HG02759 (cell line): ENCODE measurements at regions not wholly inside any gene's neighbourhood (a gene's known extent, or its start where the extent isn't known, plus 50 kb on each side); places are given as distances from the start of the nearest gene placed in this dataset.

Experiments used
- ATAC-seq: cut with Tn5 transposase; IDR thresholded peaks from one replicate; pipeline ENCODE4 v1.9.1; 2021; ENCODE audit warnings: mild to moderate bottlenecking, moderate library complexity; ENCODE audit not compliant: unreplicated experiment

DNA sequence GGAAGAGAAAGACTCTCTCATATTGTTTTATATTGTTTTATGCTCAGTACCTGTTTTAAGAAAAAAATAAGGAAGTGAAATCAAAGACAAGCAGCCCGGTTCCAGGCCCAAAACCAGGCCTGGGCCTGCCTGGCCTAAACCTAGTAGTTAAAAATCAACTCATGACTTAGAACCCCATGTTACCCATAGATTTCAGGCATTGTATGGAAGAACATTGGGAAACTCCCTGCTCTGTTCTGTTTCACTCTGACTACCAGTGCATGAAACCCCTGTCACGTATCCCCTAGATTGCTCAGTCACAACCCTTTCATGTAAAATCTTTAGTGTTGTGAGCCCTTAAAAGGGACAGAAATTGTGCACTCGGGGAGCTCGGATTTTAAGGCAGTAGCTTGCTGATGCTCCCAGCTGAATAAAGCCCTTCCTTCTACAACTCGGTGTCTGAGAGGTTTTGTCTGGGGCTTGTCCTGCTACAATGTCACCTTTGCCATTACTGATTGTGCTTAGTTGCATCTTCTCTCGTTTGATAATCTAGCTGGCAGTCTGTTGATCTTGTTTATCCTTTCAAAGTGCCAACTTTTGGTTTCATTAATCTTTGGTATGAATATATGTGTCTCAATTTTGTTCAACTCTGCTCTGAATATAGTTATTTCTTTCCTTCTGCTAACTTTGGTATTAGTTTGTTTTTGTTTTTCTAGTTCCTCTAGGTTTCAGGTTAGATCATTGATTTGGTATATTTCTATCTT, 842.8 kb upstream of the NDST4 start:
- ATAC-seq, result peak; percentile 73

DNA sequence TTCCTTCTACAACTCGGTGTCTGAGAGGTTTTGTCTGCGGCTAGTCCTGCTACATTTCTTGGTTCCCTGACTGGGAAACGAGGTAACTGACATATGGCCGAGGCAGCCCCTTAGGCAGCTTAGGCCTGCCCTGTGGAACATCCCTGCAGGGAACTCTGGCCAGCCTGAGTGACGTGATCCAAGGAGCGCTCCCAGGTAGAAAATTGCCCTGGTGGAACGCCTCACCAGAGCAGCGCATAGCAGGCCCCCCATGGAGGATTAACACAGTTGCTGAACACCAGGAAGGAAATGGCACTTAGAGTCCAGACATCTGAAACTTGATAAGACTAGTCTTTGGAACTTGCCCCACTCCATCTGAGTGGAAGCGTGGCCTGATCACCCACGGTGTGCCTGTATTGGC, 837.4 kb upstream of the NDST4 start:
- no peak for ATAC-seq

DNA sequence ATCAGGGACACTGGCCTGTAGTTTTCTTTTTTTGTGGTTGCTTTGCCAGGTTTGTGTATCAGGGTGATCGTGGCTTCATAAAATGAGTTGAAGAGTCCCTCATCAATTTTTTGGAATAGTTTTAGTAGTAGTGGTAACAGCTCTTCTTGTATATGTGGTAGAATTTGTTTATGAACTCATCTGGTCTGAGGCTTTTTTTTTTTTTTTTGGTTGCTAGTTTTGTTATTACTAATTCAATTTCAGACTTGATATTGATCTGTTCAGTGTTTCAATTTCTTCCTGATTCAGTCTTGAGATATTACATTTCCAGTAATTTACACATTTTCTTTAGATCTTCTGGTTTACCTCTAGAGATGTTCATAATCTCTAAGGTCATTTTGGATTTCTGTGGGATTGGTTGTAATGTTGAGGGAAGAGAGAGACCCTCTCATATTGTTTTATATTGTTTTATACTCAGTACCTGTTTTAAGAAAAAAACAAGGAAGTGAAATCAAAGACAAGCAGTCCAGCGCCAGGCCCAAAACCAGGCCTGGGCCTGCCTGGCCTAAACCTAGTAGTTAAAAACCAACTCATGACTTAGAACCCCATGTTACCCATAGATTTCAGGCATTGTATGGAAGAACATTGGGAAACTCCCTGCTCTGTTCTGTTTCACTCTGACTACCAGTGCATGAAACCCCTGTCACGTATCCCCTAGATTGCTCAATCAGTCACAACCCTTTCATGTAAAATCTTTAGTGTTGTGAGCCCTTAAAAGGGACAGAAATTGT, 836.7 kb upstream of the NDST4 start:
- ATAC-seq, result peak; percentile 79

DNA sequence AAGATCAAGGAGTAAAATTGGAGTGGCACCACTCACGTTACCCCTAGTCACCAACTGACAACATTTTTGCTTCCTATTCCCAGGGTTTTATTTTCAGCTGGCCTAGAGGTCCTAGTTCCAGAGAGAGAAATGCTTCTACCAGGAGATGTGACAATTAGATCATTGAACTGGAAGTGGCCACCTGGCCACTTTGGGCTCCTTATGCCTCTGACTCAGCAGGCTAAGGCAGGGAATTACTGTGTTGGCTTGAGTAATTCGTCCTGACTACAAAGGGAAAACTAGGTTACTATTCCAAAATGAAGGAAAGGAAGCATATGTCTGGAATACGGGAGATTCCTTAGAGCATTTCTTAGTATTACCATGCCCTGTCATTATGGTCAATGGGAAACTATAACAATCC, 831.6 kb upstream of the NDST4 start:
- ATAC-seq, result no peak

DNA sequence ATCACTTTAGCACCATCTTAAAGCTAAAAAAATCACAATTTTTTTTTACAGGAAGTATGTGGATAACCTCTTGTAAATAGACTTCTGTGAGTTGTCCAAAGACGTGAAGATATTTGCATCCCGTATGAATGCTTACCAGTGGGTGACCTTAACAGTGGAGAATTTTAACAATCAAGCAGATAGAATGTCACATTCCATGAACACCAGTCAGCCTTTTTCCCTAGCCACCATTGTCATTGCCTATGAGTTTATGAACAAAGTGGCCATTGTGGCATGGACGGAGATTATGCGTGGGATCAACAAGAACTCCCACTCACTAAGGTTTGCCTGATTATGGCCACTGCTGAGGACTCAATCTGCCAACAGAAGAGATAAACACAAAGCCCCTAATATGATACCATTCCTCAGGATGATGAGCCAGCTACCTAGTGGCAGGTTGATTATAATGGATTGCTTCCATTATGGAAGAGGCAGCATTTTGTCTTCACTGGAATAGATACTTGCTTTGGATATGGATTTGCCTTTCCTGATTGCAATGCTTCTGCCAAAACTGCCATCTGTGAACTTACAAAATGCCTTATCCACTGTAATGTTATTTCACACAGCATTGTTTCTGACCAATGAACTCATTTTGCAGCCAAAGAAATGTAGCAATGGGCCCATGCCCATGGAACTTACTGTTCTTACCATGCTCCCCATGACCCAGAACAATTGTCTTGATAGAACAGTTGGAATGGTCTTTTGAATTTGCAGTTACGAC, 830.9 kb upstream of the NDST4 start:
- no peak for ATAC-seq

DNA sequence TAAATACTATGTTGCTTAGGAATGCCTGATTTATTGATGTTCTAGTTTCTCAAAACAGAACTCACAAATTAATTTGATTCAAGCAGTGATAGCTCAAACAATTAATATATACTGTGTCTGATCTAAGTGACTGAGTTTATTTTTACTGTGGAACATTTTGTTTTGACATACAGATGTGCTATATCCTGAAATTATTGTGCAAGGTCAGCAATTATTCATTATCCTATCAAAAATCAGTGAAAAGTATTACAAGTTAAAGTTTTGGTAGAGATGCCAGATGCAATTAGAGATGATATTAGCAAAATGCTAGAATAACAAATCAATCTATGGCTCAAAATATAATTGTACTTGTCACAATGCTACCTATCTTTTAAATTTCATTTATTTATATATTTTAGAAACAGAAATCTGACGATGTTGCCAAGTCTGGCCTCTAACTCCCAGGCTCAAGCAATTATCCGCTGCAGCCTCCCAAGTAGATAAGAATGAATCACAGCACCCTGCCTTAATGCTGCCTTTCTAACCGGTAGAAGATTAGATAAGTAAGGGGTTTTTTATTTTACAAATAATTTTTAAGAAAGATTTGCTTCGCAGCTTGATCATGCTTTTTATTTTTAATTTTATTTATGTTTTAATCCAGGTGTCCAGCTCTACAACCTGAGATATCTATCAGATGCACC, 825.5 kb upstream of the NDST4 start:
- no peak for ATAC-seq

DNA sequence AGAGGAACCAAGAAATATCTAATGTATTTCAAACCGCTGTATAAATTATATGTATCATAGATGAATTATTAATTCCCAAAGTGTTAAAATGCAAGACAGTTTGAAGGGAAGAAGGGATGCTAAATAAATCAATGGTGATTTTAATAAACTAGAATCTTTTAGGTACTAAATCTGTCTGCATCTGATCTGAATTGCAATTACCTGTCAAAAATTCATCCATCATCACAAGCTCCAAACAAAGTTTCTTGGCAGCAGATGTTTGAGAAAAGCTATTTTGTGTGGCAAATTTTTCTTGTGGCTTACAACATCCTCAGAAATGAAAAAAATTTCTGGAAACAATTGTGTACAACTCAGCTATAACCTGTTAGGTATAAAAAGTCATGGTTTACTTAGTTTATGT, 816.0 kb upstream of the NDST4 start:
- no peak for ATAC-seq

DNA sequence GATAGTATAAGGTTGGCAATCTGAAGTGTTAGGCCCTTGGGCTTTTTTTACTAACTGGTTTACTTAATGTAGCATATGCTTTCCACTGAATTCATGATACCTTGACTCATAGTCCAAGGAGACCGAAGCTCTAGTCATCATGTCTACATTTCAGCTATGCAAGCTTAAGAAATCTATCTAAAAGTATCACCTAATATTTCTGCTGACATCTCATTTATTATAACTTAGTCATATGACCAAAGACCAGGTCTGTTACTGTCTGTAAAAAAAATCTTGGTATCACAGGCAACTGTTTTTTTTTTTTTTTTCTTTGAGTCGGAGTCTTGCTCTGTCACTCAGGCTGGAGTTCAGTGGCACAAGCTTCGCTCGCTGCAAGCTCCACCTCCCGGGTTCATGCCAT, 814.0 kb upstream of the NDST4 start:
- ATAC-seq, result no peak

DNA sequence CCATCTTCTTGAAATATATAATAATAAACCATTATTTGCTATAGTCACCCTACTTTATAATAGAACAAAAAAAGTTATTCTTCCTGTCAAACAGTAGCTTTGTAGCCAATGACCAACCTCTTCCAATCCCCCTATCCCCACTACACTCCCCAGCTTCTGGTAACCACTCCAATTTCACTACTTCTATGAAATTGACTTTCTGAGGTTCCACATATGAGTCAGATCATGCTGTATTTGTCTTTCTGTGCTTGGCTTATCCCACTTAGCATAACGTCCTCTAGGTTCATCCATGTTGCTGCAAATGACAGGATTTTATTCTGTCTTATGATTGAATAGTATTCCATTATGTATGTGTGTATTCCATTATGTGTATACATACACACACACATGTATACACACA, 809.7 kb upstream of the NDST4 start:
- ATAC-seq, result no peak

DNA sequence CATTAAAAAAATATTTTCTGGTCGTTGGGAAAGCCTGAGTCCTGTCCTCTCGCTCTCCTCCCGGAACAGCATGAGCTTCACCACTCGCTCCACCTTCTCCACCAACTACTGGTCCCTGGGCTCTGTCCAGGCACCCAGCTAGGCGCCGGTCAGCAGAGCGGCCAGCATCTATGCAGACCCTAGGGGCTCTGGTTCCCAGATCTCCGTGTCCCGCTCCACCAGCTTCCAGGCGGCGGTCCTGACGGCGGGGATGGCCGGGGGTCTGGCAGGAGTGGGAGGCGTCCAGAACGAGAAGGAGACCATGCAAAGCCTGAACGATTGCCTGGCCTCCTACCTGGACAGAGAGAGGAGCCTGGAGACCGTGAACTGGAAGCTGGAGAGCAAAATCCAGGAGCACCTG, 807.2 kb upstream of the NDST4 start:
- no peak for ATAC-seq

DNA sequence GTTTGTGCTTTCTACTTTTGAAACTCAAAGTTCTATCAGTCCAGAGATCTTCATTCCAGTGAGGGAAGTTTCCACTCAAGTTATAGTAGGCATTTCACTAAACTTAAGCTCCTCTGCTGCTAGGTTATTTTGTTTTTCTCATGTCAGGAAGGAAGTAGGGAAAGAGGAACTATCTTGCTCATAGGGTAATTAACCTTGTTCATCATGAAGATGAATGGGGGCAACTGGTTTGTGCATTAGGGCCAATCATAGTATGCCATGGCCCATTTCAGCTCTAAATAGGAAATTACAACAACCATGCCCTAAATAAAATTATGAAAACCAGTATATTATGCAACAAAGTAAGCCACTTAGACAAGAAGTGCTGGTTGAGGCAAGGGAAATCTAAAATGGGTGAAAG, 804.7 kb upstream of the NDST4 start:
- no peak for ATAC-seq

DNA sequence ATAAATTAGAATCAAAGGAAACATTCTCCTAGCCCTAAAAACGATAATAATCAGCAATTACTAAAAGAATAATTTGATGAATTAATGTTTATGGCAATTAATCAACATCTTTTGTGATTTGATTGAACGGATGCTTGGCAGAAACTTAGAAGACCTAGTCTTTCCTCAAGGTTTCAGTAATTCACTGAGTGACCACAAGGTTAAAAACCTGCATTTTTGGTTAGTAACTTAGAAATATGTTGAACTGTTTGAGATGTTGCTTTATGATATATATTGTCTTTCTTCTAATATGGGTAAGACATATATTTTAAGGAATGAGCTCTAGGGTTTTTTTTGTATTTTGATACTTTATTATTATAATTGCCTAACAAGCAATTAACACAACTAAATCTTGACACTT, 793.0 kb upstream of the NDST4 start:
- no peak for ATAC-seq

DNA sequence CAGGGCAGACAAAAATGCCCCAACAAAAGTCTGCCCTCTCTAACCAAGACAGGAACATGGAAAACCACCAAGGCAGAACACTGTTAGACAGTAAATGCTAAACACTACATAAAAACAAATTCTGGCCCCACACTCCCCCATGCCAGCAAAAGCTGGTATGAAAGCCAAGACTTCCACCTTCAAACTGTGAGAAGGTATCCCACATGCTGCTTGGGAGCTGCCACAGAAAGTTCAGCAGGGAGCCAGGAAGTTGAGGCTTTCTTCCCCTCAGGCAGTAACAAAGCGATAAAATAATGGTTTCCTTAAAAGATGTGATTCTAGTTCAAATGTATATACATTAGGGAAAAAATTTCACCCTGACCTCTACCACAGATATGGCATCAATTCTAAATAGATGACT, 770.4 kb upstream of the NDST4 start:
- no peak for ATAC-seq

DNA sequence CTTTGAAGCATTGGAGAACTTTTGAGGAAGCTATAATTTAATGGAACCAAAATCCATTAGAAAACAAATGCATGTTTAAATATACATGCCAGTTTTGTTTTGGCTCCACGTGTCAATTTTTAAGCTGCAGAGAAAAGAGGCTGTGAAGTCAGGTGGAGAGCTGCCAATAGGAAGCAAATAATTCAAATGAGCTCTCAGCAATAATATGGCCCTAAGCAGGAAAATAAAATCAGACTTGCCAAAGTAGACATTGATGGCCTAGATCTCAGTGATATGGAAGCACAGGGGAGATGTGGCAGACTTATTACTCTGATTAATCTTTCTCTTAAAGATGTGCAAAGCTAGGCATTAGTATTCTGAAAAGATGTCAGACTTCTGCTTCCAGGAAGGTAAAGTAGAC, 769.8 kb upstream of the NDST4 start:
- no peak for ATAC-seq

DNA sequence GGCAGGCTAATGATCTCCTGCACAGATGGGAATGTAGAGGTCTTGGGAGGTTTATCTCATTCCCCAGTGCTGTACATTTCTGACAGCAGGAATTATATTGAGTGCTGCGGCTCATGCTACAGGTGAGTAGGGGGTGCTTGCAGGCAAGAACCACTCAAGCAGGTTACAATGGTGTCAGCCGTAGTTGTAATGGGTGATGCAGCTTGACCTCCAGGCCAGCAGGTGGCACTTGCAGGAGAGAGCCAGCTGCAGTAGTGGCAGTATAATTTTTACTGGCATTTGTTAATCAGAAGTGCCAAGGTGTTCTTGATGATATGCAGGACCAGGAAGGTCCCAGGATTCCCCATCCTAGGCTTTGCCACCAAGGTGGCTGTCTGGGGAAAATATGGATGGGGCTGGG, 759.6 kb upstream of the NDST4 start:
- no peak for ATAC-seq

DNA sequence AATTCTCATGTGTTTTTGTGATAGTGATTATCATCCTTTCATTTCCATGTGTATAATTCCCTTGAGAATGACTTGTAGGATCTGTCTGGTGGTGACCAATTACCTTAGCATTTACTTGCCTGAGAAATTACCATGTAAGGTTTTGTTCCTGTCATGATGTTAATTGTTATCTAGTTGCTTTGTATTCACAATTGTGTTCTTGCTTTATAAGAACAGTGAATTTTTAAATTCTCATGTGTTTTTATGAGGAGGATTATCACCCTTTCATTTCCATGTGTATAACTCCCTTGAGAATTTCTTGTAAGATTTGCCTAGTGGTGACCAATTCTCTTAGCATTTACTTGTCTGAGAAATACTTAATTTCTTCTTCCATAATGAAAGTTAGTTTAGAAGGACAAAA, 758.2 kb upstream of the NDST4 start:
- no peak for ATAC-seq

DNA sequence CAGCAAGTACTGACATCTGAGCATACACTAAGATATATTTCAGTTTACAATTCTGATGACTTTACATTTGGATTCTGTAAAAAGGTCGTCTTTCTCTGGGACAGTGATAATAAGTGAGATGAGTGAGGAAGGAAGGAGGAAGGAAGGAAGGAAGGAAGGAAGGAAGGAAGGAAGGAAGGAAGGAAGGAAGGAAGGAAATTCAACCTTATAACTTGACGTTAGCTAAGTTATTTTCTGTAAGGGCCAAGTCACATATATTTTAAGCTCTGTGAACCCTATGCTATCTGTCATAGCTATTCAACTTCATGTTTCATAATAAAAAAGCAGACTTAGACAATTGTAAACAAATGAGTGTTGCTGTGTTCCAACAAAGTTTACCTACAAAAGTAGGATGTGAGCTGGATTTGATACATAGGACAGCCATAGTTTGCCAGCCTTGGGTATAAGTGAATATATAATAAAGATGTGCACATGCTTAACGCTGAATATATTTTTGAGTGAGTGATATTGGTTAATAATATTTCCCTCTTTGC, 753.0 kb upstream of the NDST4 start:
- no peak for ATAC-seq

DNA sequence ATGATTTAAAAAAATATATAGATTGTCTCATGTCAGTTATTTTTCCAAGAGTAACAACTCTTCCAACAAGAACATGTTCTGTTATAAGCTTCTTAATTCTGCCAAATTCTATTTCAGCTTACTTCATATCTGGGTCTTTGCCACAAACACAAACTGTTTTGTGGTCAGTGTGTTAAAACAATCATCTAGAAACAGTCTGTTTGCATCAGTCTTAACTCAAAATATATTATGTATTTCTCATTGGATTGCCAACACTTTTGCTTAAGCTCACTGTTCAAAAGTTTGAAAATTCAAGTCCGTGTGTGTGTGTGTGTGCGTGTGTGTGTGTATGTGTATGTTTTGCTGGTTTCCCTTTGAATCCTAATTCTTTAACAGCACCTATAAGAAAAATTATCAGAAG, 752.3 kb upstream of the NDST4 start:
- no peak for ATAC-seq

DNA sequence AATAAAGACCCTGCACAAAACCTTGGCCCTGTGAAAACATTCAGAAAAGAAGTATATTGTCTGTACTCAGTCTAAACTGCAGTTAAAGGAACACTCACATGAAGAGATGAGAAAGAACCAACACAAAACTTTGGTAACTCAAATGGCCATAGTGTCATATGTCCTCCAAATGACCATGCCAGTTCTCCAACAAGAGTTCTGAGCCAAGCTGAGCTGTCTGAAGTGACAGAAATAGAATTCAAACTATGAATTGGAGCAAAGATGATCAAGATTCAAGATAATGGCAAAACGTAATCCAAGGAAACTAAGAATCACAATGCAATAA, 739.3 kb upstream of the NDST4 start:
- no peak for ATAC-seq

DNA sequence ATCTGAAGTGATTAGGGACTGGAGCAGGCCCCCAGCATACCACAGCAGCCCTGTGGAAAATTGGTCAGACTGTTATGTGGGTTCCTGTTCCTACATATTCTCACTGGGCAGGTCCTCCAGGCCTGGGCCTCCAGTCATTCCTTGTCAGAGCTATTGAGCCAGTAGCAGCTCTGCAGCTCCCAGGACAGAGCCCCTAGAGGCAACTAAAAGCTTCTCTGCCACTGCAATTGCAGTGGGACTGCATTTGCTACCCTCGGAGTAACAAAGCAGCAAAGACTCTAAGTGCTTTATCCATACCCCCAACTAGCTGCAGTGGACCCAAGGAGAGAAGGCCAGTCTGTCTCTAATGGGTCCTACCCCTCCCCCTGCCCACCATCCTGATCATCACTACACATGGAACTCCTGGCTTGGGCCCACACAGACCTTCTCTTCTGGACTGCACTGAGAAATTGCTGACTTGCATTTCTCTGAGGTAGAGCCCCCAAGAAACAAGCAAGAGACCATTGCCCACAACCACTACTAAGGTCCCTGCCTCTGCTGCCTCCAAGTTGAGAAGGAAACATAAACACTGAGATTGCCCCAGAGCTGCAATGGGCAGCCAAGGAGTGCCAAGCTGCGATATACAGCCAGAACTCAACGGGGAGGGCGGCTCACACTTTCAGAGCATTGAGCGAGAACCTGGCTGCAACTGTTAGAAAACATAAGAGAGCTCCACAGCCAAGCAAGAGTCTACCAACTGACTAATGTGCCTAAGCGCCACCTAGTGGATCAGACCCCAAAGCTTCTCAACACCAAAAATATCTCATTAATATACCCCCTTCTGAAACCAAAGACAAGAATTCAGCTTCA, 738.7 kb upstream of the NDST4 start:
- peak; percentile 74 for ATAC-seq
